Heart right ventricle (tissue), 16 donors: ENCODE measurements at regions not wholly inside any gene's neighbourhood (a gene's known extent, or its start where the extent isn't known, plus 50 kb on each side); places are given as distances from the start of the nearest gene placed in this dataset.
A peak's percentile ranks its signal among the peaks of the same experiment; 100 is the strongest.

ENCODE experiments used
- ATAC-seq, 8 donors: fragments of 200-7000 bp; cut with Tn5 transposase; one replicate each; pipeline ENCODE4 v1.9.1; 2020; ENCODE audit warnings: mild to moderate bottlenecking in 8 of 8, moderate library complexity in 8 of 8, moderate number of reproducible peaks in 1 of 8
- DNase-seq, 2 donors: peaks; one replicate each; pipeline ENCODE4 v3.0.0-alpha.2; 2020
- H3K27ac ChIP-seq, 10 donors: fragments of 200-600 bp; sonication (generic) in 2 of 10; one replicate each; pipeline versions ENCODE4 v1.5.0 to v1.8.0; 2020 to 2022; ENCODE audit warnings: mild to moderate bottlenecking in 3 of 10
- H3K27me3 ChIP-seq, 7 donors: fragments of 200-600 bp; one replicate each; pipeline ENCODE4 v1.8.0; 2021 to 2022; ENCODE audit warnings: mild to moderate bottlenecking in 2 of 7
- H3K36me3 ChIP-seq, 9 donors: fragments of 200-600 bp; sonication (generic) in 1 of 9; one replicate each; pipeline versions ENCODE4 v1.5.0 to v1.8.0; 2020 to 2022; ENCODE audit warnings: mild to moderate bottlenecking in 2 of 9
- H3K4me1 ChIP-seq, 9 donors: fragments of 200-600 bp; sonication (generic) in 1 of 9; one replicate each; pipeline versions ENCODE4 v1.5.0 to v1.8.0; 2020 to 2022; ENCODE audit warnings: mild to moderate bottlenecking in 4 of 9
- H3K4me3 ChIP-seq, 10 donors: fragments of 200-600 bp; sonication (generic) in 2 of 10; one replicate each; pipeline versions ENCODE4 v1.5.0 to v1.8.0; 2020 to 2022; ENCODE audit warnings: mild to moderate bottlenecking in 7 of 10, moderate library complexity in 2 of 10
- H3K9me3 ChIP-seq, 11 donors: fragments of 200-600 bp in 10 of 11; sonication (generic) in 2 of 11; one replicate each; pipeline versions ENCODE4 v1.5.0 to v1.8.0; 2013 to 2022; ENCODE audit warnings: mild to moderate bottlenecking in 2 of 11, control low read depth in 1 of 11, moderate library complexity in 1 of 11
- WGBS, 2 donors: extraction: QIAGEN DNeasy Blood & Tissue Kit; methylation state at CpG; one replicate each; pipeline ENCODE4 v1.1.7; 2013; ENCODE audit warnings: inconsistent platforms in 1 of 2; 5-methylcytosine and 5-hydroxymethylcytosine counted together
- intact Hi-C, 10 donors: fragments of 100-400 bp; cut with DNase I; formaldehyde crosslinking; loops; one replicate each; pipeline versions ENCODE4 v1.11.1 to v1.14.2; 2022
- TF ChIP-seq, protein P1 (sequence below), 9 donors: fragments of 200-600 bp; sonication (generic) in 2 of 9; IDR thresholded peaks; one replicate each; pipeline versions ENCODE4 v1.5.0 to v1.8.0; 2021 to 2022; ENCODE audit warnings: antibody characterized with exemption in 9 of 9, mild to moderate bottlenecking in 5 of 9, moderate library complexity in 1 of 9
- donor health status: Arrhythmogenic right ventricular cardiomyopathy.
- donor health status: ischemic (EF 13 %, LVEDD 7.1; RV severe dilation, severe dysfunction).
- donor health status: healthy with polysubstance abuse.
- donor health status: DM: no; HTN: yes; CAD: no.
- donor health status: DM: no; HTN: no; CAD: no.
- donor health status: ischemic (EF 25% LVEDD 6.9; RV normal size, moderate dysfunction).
- donor health status: ischemic (EF 25% LVEDD 5.7; RV mildly dilated, moderate dysfunction).
- donor health status: healthy.
- donor health status: DM: yes; HTN: yes; CAD: no.
- donor health status: Ischemic cardiomyopathy.
- donor health status: ischemic (EF 35%, LVEDD 5.7; RV mildly dilated, moderate dysfunction).
- donor health status: nonischemic (EF 11% LVEDD 7.7; RV severe dilation, severe dysfunction).
- donor health status: DM: yes; HTN: yes; CAD: no.
- donor health status: PGD.
- donor health status: ischemic (EF 29% LVEDD 5.4; RV normal size, mild dysfunction).
- donor health status: nonischemic (EF 23%, LVEDD 6.1; RV moderate dilation, normal function).

DNA sequence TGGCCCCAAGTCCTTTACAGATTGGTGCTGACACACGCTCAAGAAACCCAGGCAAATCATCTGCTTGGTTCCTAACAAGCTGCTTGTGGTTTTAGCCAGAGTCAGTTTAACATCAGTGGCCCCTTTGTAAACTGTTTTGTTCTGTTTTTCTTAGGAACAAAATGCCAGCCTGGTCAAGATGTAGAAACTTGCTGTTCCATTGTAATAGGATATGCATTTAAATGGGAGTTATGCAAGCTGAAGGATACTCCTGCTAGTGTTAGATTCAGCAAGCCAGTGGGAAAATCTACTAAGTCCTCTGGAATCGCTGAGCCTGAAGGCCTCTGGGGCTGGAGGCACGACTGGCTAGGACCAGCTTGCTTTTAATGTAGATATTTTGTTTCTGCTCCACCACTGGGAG lies 391.1 kb downstream of the TLE4 start:
- Histone ChIP-seq H3K9me3 (no peaks in the 10 kb centered on the region), H3K4me3 (no peak overlapping the region), H3K27me3 (peaks cover 0 to 27% (median 0%) of the 10 kb centered on the region in 7 donors), H3K36me3 (no peaks in the 10 kb centered on the region), H3K4me1 (no peaks in the 10 kb centered on the region), H3K27ac (no peak overlapping the region)
- ATAC-seq (no peak), DNase-seq (no peak)
- TF ChIP-seq, protein P1, sequence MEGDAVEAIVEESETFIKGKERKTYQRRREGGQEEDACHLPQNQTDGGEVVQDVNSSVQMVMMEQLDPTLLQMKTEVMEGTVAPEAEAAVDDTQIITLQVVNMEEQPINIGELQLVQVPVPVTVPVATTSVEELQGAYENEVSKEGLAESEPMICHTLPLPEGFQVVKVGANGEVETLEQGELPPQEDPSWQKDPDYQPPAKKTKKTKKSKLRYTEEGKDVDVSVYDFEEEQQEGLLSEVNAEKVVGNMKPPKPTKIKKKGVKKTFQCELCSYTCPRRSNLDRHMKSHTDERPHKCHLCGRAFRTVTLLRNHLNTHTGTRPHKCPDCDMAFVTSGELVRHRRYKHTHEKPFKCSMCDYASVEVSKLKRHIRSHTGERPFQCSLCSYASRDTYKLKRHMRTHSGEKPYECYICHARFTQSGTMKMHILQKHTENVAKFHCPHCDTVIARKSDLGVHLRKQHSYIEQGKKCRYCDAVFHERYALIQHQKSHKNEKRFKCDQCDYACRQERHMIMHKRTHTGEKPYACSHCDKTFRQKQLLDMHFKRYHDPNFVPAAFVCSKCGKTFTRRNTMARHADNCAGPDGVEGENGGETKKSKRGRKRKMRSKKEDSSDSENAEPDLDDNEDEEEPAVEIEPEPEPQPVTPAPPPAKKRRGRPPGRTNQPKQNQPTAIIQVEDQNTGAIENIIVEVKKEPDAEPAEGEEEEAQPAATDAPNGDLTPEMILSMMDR (IDR thresholded peaks at IDR 0.05) = no peak
- intact Hi-C loops = loop anchor here in 1 of 10 donors (10.0 kb wide), 1 partner anchor 488 kb away; no protein-coding TSS in a partner anchor
- 76 to 80% methylated on average over 3 of the region's 3 CpGs for WGBS, 2 donors

DNA sequence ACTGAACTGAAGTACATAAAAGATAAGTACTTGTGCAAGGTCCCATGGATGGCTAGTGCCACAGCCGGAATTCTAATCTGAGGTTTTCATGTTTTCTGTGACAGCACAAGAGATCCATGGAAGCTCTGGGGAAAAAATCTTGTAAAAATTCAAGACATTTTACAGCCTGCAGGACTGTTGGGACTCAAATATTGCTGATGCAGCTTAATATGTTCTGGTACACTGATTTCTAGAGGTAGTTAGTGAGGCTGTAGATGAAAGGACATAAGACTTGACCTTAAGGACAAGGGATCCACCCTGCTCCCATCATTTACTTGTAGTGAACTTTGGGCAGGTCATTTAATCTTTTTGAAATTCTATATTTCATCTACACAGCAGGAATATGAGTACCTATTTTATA lies 390.4 kb downstream of the TLE4 start:
- H3K9me3 ChIP-seq = no peaks in the 10 kb centered on the region
- no peaks in the 10 kb centered on the region for H3K4me1 ChIP-seq
- H3K36me3 ChIP-seq = no peaks in the 10 kb centered on the region
- peaks cover 0 to 24% (median 4%) of the 10 kb centered on the region in 7 donors for H3K27me3 ChIP-seq
- ATAC-seq = no peak
- intact Hi-C loops = loop anchor here in 1 of 10 donors (10.0 kb wide), 1 partner anchor 487 kb away; no protein-coding TSS in a partner anchor
- no peak for DNase-seq
- WGBS, 2 donors = 94 to 97% methylated on average over 1 of the region's 1 CpG
- no peak overlapping the region for H3K27ac ChIP-seq
- TF ChIP-seq, protein P1 (IDR thresholded peaks at IDR 0.05) = no peak
- no peak overlapping the region for H3K4me3 ChIP-seq

DNA sequence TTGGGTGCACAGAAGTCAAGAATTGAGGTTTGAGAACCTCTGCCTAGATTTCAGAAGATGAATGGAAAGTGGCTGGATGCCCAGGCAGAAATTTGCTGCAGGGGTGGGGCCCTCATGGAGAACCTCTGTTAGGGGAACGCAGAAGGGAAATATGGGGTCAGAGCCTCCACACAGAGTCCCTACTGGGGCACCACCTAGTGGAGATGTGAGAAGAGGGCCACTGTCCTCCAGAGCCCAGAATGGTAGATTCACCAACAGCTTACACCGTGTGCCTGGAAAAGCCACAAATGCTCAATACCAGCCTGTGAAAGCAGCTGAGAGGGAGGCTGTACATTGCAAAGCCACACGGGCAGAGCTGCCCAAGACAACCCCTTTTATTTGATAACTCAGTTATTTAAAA lies 383.5 kb downstream of the TLE4 start:
- DNase-seq = no peak
- 75 to 82% methylated on average over 3 of the region's 3 CpGs for WGBS, 2 donors
- TF ChIP-seq, protein P1 (IDR thresholded peaks at IDR 0.05) = peak in 7 of 9 donors; percentile 28 to 47 (median 37)

DNA sequence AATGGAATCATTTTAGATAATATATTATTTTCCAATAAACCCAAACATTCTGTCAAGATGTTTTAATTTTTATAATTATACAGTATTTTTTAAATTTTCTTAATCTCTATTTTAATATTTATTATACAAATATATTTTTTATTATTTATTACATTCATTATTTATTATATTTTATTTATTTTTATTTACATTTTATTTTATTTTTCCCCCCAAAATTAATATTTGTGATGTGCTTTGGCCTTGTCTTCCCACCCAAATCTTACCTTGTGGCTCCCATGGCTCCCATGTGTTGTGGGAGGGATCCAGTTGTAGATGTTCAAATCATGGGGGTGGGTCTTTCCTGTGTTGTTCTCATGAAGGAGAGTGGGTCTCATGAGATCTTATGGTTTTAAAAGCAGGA lies 382.1 kb downstream of the TLE4 start:
- H3K4me1 ChIP-seq = no peaks in the 10 kb centered on the region
- intact Hi-C loops = no loop called here
- no peaks in the 10 kb centered on the region for H3K36me3 ChIP-seq
- ATAC-seq (no peak), DNase-seq (no peak)
- H3K4me3 ChIP-seq = no peak overlapping the region
- TF ChIP-seq, protein P1 (IDR thresholded peaks at IDR 0.05) = no peak
- no peaks in the 10 kb centered on the region for H3K9me3 ChIP-seq
- no peak overlapping the region for H3K27ac ChIP-seq
- H3K27me3 ChIP-seq = peaks cover 0 to 4% (median 0%) of the 10 kb centered on the region in 7 donors

More for the DNA sequence above, 383.5 kb downstream of the TLE4 start:
- no peaks in the 10 kb centered on the region for H3K9me3 ChIP-seq
- H3K27me3 ChIP-seq = peaks cover 0 to 5% (median 0%) of the 10 kb centered on the region in 7 donors
- H3K4me3 ChIP-seq = no peak overlapping the region
- no peak for ATAC-seq
- intact Hi-C loops = no loop called here
- H3K27ac ChIP-seq = no peak overlapping the region
- H3K4me1 ChIP-seq = no peaks in the 10 kb centered on the region
- H3K36me3 ChIP-seq = no peaks in the 10 kb centered on the region
